HAP-1 (cell line): ENCODE measurements at regions not wholly inside any gene's neighbourhood (a gene's known extent, or its start where the extent isn't known, plus 50 kb on each side); places are given as distances from the start of the nearest gene placed in this dataset.

Experiments used
- DNase-seq, 2 experiments: peaks; one replicate each; pipeline ENCODE4 v3.0.0-alpha.2; 2016 to 2020; ENCODE audit warnings: low spot score in 2 of 2
- H3K27me3 ChIP-seq: fragments of 250-450 bp; sonication (Bioruptor Pico); 2 replicates; pipeline ENCODE4 v1.5.1; 2020; ENCODE audit warnings: low read depth, mild to moderate bottlenecking, moderate library complexity
- H3K36me3 ChIP-seq: fragments of 250-450 bp; sonication (Bioruptor Pico); replicated peaks from 2 replicates; pipeline ENCODE4 v1.5.1; 2020; ENCODE audit warnings: mild to moderate bottlenecking
- H3K4me1 ChIP-seq: fragments of 250-450 bp; sonication (Bioruptor Pico); 2 replicates; pipeline ENCODE4 v1.5.1; 2020; ENCODE audit warnings: mild to moderate bottlenecking
- H3K4me3 ChIP-seq: fragments of 250-450 bp; sonication (Bioruptor Pico); 2 replicates; pipeline ENCODE4 v1.5.1; 2020; ENCODE audit warnings: mild to moderate bottlenecking, moderate library complexity
- H3K9me3 ChIP-seq: fragments of 250-450 bp; sonication (Bioruptor Pico); 2 replicates; pipeline ENCODE4 v1.5.1; 2020; ENCODE audit warnings: mild to moderate bottlenecking, moderate library complexity
- in situ Hi-C: fragments of 300-500 bp; cut with MboI; formaldehyde crosslinking; loops from 3 replicates; pipeline ENCODE4 v1.14.3; 2020; ENCODE audit warnings: low sequenced_read_pairs, inconsistent platforms, mixed read lengths

DNA sequence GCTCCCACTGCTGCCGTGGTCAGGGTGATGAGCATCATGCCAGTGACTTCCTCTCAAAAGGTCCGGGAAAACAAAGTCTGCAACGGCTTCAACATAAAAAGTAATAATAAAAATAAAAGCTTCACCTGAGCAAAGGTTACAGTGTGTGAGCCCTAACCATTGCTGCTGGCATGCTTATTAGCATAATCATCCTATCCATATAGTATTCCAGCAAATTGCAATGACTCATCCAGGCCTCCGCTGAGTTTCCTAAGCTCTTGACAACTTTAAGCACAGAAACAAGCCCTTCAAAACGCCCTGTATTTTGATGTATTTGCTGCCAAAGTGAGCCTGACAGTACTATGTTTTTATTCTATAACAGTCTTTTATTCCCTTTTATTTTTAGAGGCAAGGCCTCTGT is 100.5 kb downstream of the AASDH start:
- Histone ChIP-seq H3K27me3 (no peaks in the 10 kb centered on the region), H3K4me1 (peaks cover 10% of the 10 kb centered on the region), H3K9me3 (no peaks in the 10 kb centered on the region), H3K36me3 (no peaks in the 10 kb centered on the region), H3K4me3 (no peak overlapping the region)
- in situ Hi-C loops, result no loop called here
- no peak for DNase-seq

DNA sequence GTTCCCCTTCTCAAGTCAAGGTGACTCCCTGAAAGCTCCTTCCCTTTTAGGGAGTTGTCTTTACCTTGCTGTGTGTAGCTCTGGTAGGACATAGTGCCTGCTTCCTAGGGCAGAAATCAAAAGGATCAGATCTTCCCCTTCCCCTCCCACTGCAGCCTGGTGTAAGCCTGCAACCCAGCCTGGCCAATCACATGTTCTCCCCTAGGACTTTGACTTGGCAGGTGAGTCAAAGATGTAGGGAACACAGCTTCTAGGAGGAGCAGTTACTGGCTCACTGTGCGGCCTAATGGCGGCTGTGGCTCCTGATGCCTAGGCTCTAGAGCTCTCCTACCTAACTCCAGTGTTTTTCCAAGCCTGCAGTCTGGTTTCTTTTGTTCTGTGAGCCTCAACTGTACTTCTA is 103.9 kb downstream of the AASDH start:
- Histone ChIP-seq H3K27me3 (no peaks in the 10 kb centered on the region), H3K9me3 (no peaks in the 10 kb centered on the region), H3K36me3 (no peaks in the 10 kb centered on the region), H3K4me1 (no peaks in the 10 kb centered on the region), H3K4me3 (no peak overlapping the region)
- in situ Hi-C loops, result no loop called here
- no peak for DNase-seq

DNA sequence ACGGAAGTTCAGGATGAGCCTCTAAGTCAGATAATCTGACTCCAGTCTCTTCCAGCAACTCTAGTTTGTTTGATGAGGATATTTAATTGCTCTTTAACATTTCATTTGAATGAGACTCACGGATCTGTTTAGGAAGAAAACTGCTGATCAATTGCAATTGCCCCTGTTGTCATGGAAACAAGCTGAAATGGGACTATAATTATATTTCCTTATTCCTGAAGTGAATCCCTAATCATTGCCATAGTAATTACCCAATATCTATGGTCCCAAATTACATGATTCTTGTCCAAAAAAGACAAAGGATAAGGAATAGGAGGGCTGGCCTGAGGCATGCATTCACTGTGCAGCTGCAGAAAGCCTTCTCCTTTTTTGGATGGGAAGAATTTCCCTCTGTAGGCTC is 105.3 kb downstream of the AASDH start:
- no peak overlapping the region for H3K4me3 ChIP-seq
- in situ Hi-C loops, result no loop called here
- H3K27me3 ChIP-seq, result no peaks in the 10 kb centered on the region
- DNase-seq, result no peak
- H3K9me3 ChIP-seq, result no peaks in the 10 kb centered on the region
- H3K36me3 ChIP-seq, result no peaks in the 10 kb centered on the region
- H3K4me1 ChIP-seq, result no peaks in the 10 kb centered on the region

DNA sequence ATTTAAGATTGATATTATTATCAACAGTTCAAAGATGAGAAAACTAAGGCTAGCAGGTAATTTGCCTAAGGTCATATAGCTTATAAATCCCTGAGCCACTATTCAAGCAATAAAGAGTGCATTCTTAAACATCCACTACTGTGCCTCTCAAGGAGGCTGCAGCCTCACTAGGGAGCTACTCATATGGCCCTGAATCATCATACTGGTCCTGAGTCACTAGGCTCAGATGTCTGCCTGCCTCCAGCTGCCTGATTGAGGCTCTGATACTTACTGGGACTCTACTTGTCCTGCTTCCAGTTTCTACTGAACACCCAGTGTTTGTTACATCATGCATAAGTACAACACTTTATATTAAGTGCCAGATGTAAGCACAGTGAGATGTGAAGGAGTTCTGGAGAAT is 110.7 kb downstream of the AASDH start:
- no peaks in the 10 kb centered on the region for H3K36me3 ChIP-seq
- in situ Hi-C loops, result no loop called here
- no peak overlapping the region for H3K4me3 ChIP-seq
- DNase-seq, result no peak
- no peaks in the 10 kb centered on the region for H3K9me3 ChIP-seq
- H3K4me1 ChIP-seq, result no peaks in the 10 kb centered on the region
- H3K27me3 ChIP-seq, result no peaks in the 10 kb centered on the region

DNA sequence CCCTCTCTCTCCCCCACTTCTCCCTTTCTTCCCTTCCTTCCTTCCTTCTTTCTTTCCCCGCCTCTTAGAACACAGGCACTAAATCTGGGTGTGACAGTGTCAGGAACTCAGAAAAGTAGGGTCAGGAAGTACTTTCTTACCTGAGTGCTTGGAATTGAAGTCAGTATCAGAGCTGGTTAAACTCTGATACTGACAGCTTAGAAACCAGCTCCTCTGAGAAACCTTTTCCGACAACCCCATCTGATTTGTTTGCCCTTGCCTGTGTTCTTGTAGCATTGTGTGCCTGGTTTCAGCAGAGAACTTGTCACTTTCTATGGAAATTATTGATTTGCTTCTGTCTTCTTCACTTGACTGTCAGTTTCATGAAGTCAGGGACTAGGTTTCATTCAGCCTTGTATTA is 113.9 kb downstream of the AASDH start:
- Histone ChIP-seq H3K4me1 (no peaks in the 10 kb centered on the region), H3K9me3 (no peaks in the 10 kb centered on the region), H3K27me3 (no peaks in the 10 kb centered on the region), H3K36me3 (no peaks in the 10 kb centered on the region), H3K4me3 (no peak overlapping the region)
- no peak for DNase-seq
- in situ Hi-C loops, result no loop called here

DNA sequence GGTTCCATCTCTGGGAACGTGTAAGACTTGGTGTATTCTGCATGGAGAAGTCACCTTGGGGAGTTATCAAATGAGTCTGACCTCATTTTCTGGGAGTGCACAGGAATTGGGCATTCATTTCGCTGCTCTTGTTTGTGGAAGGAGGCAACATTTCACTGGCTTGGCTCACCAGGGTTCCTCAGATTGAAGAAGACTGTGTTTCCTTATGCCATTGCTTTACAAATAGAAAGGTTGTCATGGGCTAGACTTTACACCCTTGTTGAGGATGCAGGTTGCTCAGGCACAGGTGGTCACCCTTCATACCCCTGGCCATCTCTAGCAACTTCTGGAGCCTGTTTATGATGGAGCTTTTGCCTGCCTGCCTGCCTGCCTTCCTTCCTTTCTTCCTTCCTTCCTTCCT is 114.4 kb downstream of the AASDH start:
- Histone ChIP-seq H3K27me3 (no peaks in the 10 kb centered on the region), H3K4me1 (no peaks in the 10 kb centered on the region), H3K4me3 (no peak overlapping the region), H3K9me3 (no peaks in the 10 kb centered on the region), H3K36me3 (no peaks in the 10 kb centered on the region)
- in situ Hi-C loops, result no loop called here
- DNase-seq, result no peak

DNA sequence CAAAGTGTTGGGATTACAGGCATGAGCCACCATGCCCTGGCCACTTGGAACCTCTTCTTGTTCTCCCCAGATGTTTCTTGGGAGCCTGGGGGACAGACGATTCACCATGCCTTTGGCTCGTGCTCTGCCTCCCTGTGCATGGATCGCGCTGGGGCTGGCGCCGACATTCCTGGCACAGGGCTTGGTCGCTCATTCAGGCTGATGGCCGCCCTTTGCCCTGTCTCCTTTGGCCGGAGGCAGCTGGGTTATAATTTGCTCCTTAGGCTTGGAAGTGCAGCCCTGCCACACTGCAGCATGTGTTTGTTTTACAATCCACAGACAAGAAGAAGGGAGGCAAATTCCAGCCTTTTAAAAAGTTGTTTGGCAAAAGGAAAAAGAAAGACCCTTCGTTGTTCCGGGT is 115.3 kb downstream of the AASDH start:
- Histone ChIP-seq H3K36me3 (no peaks in the 10 kb centered on the region), H3K4me1 (no peaks in the 10 kb centered on the region), H3K27me3 (no peaks in the 10 kb centered on the region), H3K9me3 (no peaks in the 10 kb centered on the region), H3K4me3 (no peak overlapping the region)
- in situ Hi-C loops, result no loop called here
- no peak for DNase-seq

DNA sequence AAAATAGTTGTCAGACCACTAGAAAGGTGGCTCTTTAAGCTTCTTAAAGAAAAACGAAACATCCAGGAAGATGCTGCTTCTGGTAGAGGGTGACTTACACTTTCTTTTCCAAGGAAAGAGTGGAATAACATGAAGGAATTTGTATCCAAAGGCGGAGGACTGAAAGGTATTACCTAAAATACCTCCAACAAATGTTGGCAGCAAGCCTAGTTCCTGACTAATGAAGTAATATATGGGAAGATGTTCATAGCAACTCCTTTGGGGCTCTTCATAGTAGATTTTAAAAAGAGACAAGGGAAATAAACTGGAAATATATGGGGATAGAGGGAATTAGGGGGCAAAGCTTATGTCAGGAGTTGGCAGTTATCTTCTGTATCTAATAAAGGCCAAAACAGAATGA is 116.2 kb downstream of the AASDH start:
- no peak for DNase-seq

DNA sequence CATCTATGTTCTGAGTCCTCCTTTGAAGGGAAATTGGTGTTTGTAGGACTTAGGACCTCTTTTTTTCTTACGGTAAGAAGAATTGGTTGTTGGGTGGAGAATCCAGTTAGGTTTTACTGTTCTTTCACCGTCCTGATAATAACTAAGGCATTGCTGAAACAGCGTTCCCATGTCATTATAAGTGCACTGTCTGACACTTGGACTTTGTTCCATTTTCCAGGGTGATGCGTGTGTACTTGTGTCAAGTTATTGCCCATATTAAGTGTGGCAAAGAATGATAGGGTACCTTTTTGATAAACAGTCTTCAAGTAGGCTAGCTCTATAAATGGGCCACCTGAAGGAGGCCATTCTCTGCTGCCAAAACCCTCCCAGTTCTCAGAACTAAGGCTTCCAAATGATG is 119.7 kb downstream of the AASDH start:
- in situ Hi-C loops, result no loop called here
- Histone ChIP-seq H3K36me3 (no peaks in the 10 kb centered on the region), H3K4me3 (no peak overlapping the region), H3K27me3 (no peaks in the 10 kb centered on the region), H3K9me3 (no peaks in the 10 kb centered on the region), H3K4me1 (no peaks in the 10 kb centered on the region)
- no peak for DNase-seq

More for the DNA sequence above, 116.2 kb downstream of the AASDH start:
- Histone ChIP-seq H3K4me3 (no peak overlapping the region), H3K36me3 (no peaks in the 10 kb centered on the region), H3K4me1 (no peaks in the 10 kb centered on the region), H3K9me3 (no peaks in the 10 kb centered on the region), H3K27me3 (no peaks in the 10 kb centered on the region)
- in situ Hi-C loops, result no loop called here

DNA sequence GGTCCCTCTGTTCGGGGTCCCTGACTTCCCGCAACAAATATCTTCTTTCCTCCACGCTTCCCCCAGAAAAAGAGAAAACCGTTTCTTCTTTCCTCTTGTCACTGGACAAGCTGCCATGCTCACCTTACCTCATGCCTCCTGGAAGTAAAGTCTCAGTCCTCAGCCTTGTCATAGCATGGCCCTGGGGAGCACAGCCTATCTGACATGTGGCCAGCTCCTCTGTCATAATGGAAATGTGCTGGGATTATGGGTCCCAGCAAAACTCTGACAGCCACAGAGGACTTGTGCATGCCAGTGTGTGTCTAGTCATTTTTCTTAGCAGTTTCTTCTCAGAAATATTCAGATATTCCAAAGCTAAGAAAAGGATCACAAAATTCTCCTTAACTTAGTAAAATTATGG is 122.4 kb downstream of the AASDH start:
- Histone ChIP-seq H3K9me3 (no peaks in the 10 kb centered on the region), H3K4me1 (no peaks in the 10 kb centered on the region), H3K4me3 (no peak overlapping the region), H3K36me3 (no peaks in the 10 kb centered on the region), H3K27me3 (no peaks in the 10 kb centered on the region)
- DNase-seq, result no peak
- in situ Hi-C loops, result no loop called here

DNA sequence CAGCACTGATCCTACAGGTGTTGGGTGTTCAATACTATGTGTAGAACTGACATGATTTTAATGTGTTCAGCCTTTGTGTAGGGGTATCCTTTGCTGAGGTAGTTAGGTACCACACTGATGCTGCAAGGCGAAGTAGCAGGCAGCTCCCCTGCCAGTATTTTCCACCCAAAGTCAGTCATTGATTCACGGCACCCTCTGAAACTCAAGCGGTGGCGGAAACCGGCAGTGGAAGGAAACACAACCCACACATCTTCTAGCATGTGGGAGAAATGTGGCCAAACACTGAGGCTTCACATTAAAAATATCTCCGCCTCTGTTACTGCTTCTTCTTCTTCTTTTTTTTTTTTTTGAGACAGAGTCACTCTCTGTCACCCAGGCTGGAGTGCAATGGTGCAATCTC is 126.3 kb downstream of the AASDH start:
- H3K4me1 ChIP-seq, result no peaks in the 10 kb centered on the region
- H3K9me3 ChIP-seq, result peaks cover 2% of the 10 kb centered on the region; the same call in 1 of the 2 replicates
- DNase-seq, result no peak
- H3K27me3 ChIP-seq, result no peaks in the 10 kb centered on the region
- in situ Hi-C loops, result no loop called here
- H3K36me3 ChIP-seq, result no peaks in the 10 kb centered on the region
- H3K4me3 ChIP-seq, result no peak overlapping the region

DNA sequence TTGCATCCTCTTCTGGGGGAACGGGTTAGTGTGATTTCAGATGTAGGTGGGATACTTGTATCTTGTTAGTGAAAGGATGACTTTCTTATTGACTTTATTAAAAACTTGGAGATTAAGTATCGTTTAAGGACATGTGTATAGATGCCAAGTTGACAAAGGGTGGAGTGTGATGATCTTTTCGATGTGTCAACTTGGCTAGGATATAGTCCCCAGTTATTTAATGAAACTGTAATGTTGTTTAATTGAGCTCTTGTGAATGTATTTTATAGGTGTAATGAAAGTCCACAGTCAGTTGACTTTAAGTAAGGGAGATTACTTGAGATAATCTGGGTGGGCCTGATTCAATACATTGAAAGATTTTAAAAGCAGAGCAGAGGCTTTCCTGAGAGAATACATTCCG is 127.0 kb downstream of the AASDH start:
- no peaks in the 10 kb centered on the region for H3K27me3 ChIP-seq
- in situ Hi-C loops, result no loop called here
- H3K36me3 ChIP-seq, result no peaks in the 10 kb centered on the region
- H3K4me1 ChIP-seq, result no peaks in the 10 kb centered on the region
- no peak overlapping the region for H3K4me3 ChIP-seq
- H3K9me3 ChIP-seq, result peaks cover 2% of the 10 kb centered on the region; the same call in 1 of the 2 replicates
- no peak for DNase-seq

DNA sequence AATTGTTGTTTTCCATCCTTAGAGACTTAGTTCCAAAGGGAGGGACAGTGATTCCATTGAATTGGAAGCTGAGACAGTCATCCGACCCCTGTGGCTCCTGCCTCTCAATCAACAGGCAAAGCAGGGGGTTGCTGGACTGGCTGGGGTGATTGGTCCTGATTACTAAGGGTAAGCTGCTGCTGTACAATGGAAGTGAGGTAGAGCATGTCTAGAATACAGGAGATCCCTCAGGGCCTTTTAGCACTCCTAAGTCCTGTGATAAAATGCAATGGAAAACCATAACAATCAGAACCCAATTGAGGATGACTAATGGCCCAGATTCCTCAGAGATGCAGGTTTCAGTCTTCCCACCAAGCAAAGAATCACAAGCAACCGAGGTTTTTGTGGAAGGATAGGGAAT is 127.6 kb downstream of the AASDH start:
- Histone ChIP-seq H3K4me3 (no peak overlapping the region), H3K9me3 (peaks cover 2% of the 10 kb centered on the region; the same call in 1 of the 2 replicates), H3K36me3 (no peaks in the 10 kb centered on the region), H3K27me3 (no peaks in the 10 kb centered on the region), H3K4me1 (no peaks in the 10 kb centered on the region)
- in situ Hi-C loops, result no loop called here
- no peak for DNase-seq

DNA sequence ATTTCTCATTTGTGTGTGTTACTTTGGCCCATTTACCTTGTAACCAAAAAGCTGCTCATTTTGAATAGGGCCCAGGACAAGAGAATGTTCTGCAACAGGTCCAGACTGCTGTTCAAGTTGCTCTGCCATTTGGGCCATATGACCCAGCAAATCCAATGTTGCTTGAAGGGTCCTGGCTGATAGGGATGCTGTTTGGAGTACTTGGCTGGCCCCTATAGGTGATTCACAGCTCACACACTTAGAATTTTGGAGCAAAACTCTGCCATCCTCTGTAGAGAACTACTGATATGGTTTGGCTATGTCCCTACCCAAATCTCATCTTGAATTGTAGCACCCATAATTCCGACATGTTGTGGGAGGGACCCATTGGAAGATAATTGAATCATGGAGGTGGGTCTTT is 131.5 kb downstream of the AASDH start:
- H3K4me1 ChIP-seq, result no peaks in the 10 kb centered on the region
- no peak overlapping the region for H3K4me3 ChIP-seq
- in situ Hi-C loops, result no loop called here
- no peaks in the 10 kb centered on the region for H3K27me3 ChIP-seq
- DNase-seq, result no peak
- H3K9me3 ChIP-seq, result peaks cover 2% of the 10 kb centered on the region; the same call in 1 of the 2 replicates
- H3K36me3 ChIP-seq, result no peaks in the 10 kb centered on the region

DNA sequence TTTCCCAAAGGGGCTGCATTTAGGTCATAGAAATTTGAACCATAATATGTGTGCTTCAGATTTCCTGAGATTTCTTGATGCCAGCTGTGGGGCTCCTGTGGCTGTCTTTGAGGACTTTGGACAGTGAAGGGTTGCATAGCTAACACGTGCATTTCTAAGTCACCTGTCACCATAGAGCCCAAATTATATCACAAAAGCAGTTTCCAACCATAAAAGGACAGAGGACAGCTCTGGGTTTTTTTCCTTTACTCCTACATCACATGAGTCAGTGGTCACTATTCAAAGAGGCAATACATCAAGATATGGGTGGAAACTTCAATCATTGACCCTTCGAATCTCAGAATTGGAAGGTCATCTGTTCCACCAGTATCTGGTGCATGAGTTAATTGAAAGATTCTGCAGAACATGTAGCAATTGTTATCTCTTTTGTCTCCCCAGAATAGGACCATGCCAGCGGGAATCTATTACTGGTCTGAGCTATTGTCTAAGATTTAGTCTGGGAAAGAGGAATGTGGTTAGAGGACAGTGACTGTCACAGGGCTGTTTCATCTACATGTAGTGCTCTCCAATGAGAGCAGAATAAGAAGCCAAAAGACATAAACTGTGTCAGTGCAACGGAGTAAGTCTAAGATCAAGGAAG is 133.5 kb downstream of the AASDH start:
- Histone ChIP-seq H3K4me3 (no peak overlapping the region), H3K27me3 (no peaks in the 10 kb centered on the region), H3K9me3 (peaks cover 2% of the 10 kb centered on the region; the same call in 1 of the 2 replicates), H3K36me3 (no peaks in the 10 kb centered on the region), H3K4me1 (no peaks in the 10 kb centered on the region)
- in situ Hi-C loops, result no loop called here
- DNase-seq, result no peak
